OCI-LY1 (cell line): ENCODE measurements at regions not wholly inside any gene's neighbourhood (a gene's known extent, or its start where the extent isn't known, plus 50 kb on each side); places are given as distances from the start of the nearest gene placed in this dataset.

Experiments used
- CTCF ChIP-seq: fragments of 200-600 bp; sonication (generic), shearing (Covaris generic); IDR thresholded peaks from 2 replicates; pipeline ENCODE4 v1.5.1; 2017; ENCODE audit warnings: mild to moderate bottlenecking, antibody characterized with exemption, low read length, moderate library complexity, mixed read lengths
- EZH2 ChIP-seq: fragments of 200-600 bp; sonication (generic), shearing (Covaris generic); IDR thresholded peaks from 2 replicates; pipeline ENCODE4 v1.8.0; 2017; ENCODE audit warnings: borderline replicate concordance, mixed run types, mild to moderate bottlenecking, antibody characterized with exemption, low read length, moderate library complexity, mixed read lengths

DNA sequence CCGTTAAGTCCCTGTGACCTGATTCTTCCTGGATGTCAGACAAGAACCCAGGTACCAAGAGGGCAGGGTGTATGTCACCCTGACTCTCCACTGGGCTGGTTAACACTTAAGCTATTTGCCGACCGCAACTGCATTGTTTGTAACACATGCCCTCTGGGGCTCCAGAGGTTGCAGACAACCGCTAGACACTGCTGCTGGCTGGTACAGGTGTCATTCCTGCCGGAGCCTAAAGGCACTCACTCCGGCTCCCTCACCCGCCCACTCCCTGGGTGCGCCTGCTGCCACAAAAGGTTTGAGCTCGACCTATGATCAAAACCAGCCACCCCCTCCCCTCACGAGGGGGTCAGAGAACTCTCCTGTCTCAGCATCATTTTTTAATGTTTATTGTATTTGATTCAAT is 208.2 kb downstream of the FAT4 start:
- TF ChIP-seq CTCF (no peak), EZH2 (no peak)
